ENCODE measurements at regions not wholly inside any gene's neighbourhood (a gene's known extent, or its start where the extent isn't known, plus 50 kb on each side); places are given as distances from the start of the nearest gene placed in this dataset.

GRCh38 chr1:164240081-164240480, 318.9 kb upstream of the PBX1 start:
- TF ChIP-seq CTCF (conservative IDR thresholded peaks at IDR 0.05 in 1 of 2, IDR thresholded peaks at IDR 0.05 in 1 of 2; ENCODE audit: extremely low read depth in 1 of 2, insufficient read depth in 1 of 2, low read depth in 1 of 2, low read length in 2 of 2): peak in 1 of 2 donors; percentile 31
- TF ChIP-seq EZH2 (IDR thresholded peaks at IDR 0.05; ENCODE audit: borderline replicate concordance, low read length): no peak
